KMS-11 (cell line): ENCODE measurements at regions not wholly inside any gene's neighbourhood (a gene's known extent, or its start where the extent isn't known, plus 50 kb on each side); places are given as distances from the start of the nearest gene placed in this dataset.

Experiments used
- H2AFZ ChIP-seq: fragments of 200-600 bp; sonication (generic); 2 replicates; pipeline ENCODE4 v1.6.1; 2016; ENCODE audit warnings: antibody characterized with exemption, mixed run types, low read depth
- H3K27ac ChIP-seq: fragments of 200-600 bp; sonication (generic); 2 replicates; pipeline ENCODE4 v1.6.1; 2016; ENCODE audit warnings: mild to moderate bottlenecking, mixed run types
- H3K27me3 ChIP-seq: fragments of 200-600 bp; sonication (generic); 2 replicates; pipeline ENCODE4 v1.6.1; 2017; ENCODE audit warnings: mild to moderate bottlenecking, low read depth, mixed run types, moderate library complexity; ENCODE audit not compliant: insufficient read depth
- H3K36me3 ChIP-seq: fragments of 200-600 bp; sonication (generic); 2 replicates; pipeline ENCODE4 v1.6.1; 2017; ENCODE audit warnings: mild to moderate bottlenecking, mixed run types; ENCODE audit not compliant: insufficient read depth
- H3K4me1 ChIP-seq: fragments of 200-600 bp; sonication (generic); 2 replicates; pipeline ENCODE4 v1.6.1; 2016; ENCODE audit warnings: mild to moderate bottlenecking, low read depth, mixed run types; ENCODE audit not compliant: poor library complexity, severe bottlenecking
- H3K4me2 ChIP-seq: fragments of 200-600 bp; sonication (generic); 2 replicates; pipeline ENCODE4 v1.7.0; 2016; ENCODE audit warnings: mild to moderate bottlenecking, mixed run types
- H3K4me3 ChIP-seq: fragments of 200-600 bp; sonication (generic); IDR thresholded peaks from 2 replicates; pipeline ENCODE4 v1.6.1; 2017; ENCODE audit warnings: low read depth, low read length, mixed read lengths; ENCODE audit not compliant: insufficient read depth
- H3K79me2 ChIP-seq: fragments of 200-600 bp; sonication (generic); 2 replicates; pipeline ENCODE4 v1.6.1; 2016; ENCODE audit warnings: low read depth, mixed run types; ENCODE audit not compliant: insufficient read depth
- H3K9ac ChIP-seq: fragments of 200-600 bp; sonication (generic); 2 replicates; pipeline ENCODE4 v1.6.1; 2016; ENCODE audit warnings: mild to moderate bottlenecking, mixed run types
- H4K20me1 ChIP-seq: fragments of 200-600 bp; sonication (generic); 2 replicates; pipeline ENCODE4 v1.6.1; 2016; ENCODE audit warnings: mild to moderate bottlenecking, mixed run types; ENCODE audit not compliant: insufficient read depth
- CTCF ChIP-seq: fragments of 200-600 bp; sonication (generic); conservative IDR thresholded peaks from 2 replicates; pipeline ENCODE4 v1.6.1; 2017; ENCODE audit warnings: low read depth, mild to moderate bottlenecking, antibody characterized with exemption, low read length, moderate library complexity, mixed read lengths

GRCh38 chr2:56099963-56100362, 83.8 kb upstream of the CCDC85A start:
- no peak overlapping the region for H2AFZ ChIP-seq
- no peaks in the 10 kb centered on the region for H3K36me3 ChIP-seq
- no peaks in the 10 kb centered on the region for H4K20me1 ChIP-seq
- no peak overlapping the region for H3K9ac ChIP-seq
- H3K4me2 ChIP-seq: peak overlapping the region; percentile 40; the same call in 1 of the 2 replicates
- peaks cover 49% of the 10 kb centered on the region for H3K4me1 ChIP-seq
- no peak for TF ChIP-seq CTCF
- H3K27ac ChIP-seq: peak overlapping the region; percentile 28; the same call in 1 of the 2 replicates
- H3K79me2 ChIP-seq: no peaks in the 10 kb centered on the region
- H3K4me3 ChIP-seq: no peak overlapping the region
- no peaks in the 10 kb centered on the region for H3K27me3 ChIP-seq

GRCh38 chr2:56100791-56101312, 82.9 kb upstream of the CCDC85A start:
- Histone ChIP-seq H3K27me3 (no peaks in the 10 kb centered on the region), H3K9ac (peak overlapping the region; percentile 19; the same call in 1 of the 2 replicates), H3K4me1 (peaks cover 49% of the 10 kb centered on the region), H3K27ac (peak overlapping the region; percentile 70), H2AFZ (peak overlapping the region; percentile 6; the same call in 1 of the 2 replicates), H3K4me2 (peak overlapping the region; percentile 65), H4K20me1 (no peaks in the 10 kb centered on the region), H3K79me2 (no peaks in the 10 kb centered on the region), H3K36me3 (no peaks in the 10 kb centered on the region), H3K4me3 (no peak overlapping the region)
- TF ChIP-seq CTCF: no peak

- no peak overlapping the region; the same call in 1 of the 2 replicates for H2AFZ ChIP-seq
- peak overlapping the region; percentile 19; the same call in 1 of the 2 replicates for H3K9ac ChIP-seq
- H3K4me3 ChIP-seq: no peak overlapping the region
- H3K4me1 ChIP-seq: peaks cover 49% of the 10 kb centered on the region
- H3K27me3 ChIP-seq: no peaks in the 10 kb centered on the region
- no peaks in the 10 kb centered on the region for H4K20me1 ChIP-seq
- no peaks in the 10 kb centered on the region for H3K36me3 ChIP-seq
- peak overlapping the region; percentile 65 for H3K4me2 ChIP-seq
- peak overlapping the region; percentile 70 for H3K27ac ChIP-seq
- no peaks in the 10 kb centered on the region for H3K79me2 ChIP-seq
- TF ChIP-seq CTCF: no peak
Measured at GRCh38 chr2:56102098-56102497, 81.7 kb upstream of the CCDC85A start.

DNA sequence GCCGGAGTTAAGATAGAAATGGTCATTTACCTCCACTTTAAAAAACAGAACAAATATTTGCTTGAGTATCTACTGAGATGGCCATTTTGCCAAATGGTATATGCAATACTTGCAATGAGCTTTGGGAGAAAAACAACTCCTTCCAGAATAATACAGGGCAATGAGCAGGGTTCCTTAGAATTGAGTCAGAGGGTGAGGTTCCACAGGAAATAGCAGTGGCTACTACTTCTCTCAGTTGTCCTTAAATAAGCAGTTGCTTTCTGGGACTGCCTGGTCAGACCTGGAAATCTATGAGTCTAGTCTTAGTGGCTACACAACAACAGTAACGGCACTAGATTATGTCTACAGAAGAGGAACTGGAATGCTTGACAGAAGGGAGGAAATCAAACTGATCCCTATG, 80.9 kb upstream of the CCDC85A start:
- H3K27me3 ChIP-seq: no peaks in the 10 kb centered on the region

More for the DNA sequence above, 80.9 kb upstream of the CCDC85A start:
- Histone ChIP-seq H3K4me2 (peak overlapping the region; percentile 65; the same call in 1 of the 2 replicates), H3K79me2 (no peaks in the 10 kb centered on the region), H3K27ac (peak overlapping the region; percentile 70; the same call in 1 of the 2 replicates), H3K4me3 (no peak overlapping the region), H3K9ac (no peak overlapping the region), H3K36me3 (no peaks in the 10 kb centered on the region), H4K20me1 (no peaks in the 10 kb centered on the region), H2AFZ (no peak overlapping the region), H3K4me1 (peaks cover 49% of the 10 kb centered on the region)
- TF ChIP-seq CTCF: no peak
